Gastrocnemius medialis (tissue), 4 donors: ENCODE measurements at regions not wholly inside any gene's neighbourhood (a gene's known extent, or its start where the extent isn't known, plus 50 kb on each side); places are given as distances from the start of the nearest gene placed in this dataset.
"Not testable (repeated sequence)": the region's sequence is repeated elsewhere in the genome, so short reads cannot be mapped to it uniquely, and the experiment has no call there.

ENCODE experiments used
- ATAC-seq, 2 donors: fragments of 150-250 bp; one replicate each; pipeline ENCODE4 v1.9.1; 2016
- DNase-seq, 2 donors: peaks; one replicate each; pipeline ENCODE4 v3.0.0-alpha.2; 2019
- H3K27ac ChIP-seq, 4 donors: fragments of 200-600 bp; sonication (generic); 1 replicate in 1 of 4; 2 replicates in 3 of 4; pipeline ENCODE4 v1.5.1; 2016 to 2018; ENCODE audit warnings: mild to moderate bottlenecking in 2 of 4, moderate library complexity in 1 of 4
- H3K27me3 ChIP-seq, 3 donors: fragments of 200-600 bp; sonication (generic) in 2 of 3; 1 replicate in 1 of 3; 2 replicates in 2 of 3; pipeline versions ENCODE4 v1.5.1 to v1.6.0; 2016 to 2019; ENCODE audit warnings: mild to moderate bottlenecking in 1 of 3, moderate library complexity in 1 of 3
- H3K36me3 ChIP-seq, 2 donors: fragments of 200-600 bp; sonication (generic) in 1 of 2; one replicate each; pipeline ENCODE4 v1.5.1; 2017 to 2018
- H3K4me1 ChIP-seq, 2 donors: fragments of 200-600 bp; sonication (generic) in 1 of 2; one replicate each; pipeline ENCODE4 v1.5.1; 2016 to 2017; ENCODE audit warnings: mild to moderate bottlenecking in 2 of 2
- H3K4me3 ChIP-seq, 4 donors: fragments of 200-600 bp; sonication (generic) in 3 of 4; 1 replicate in 1 of 4; 2 replicates in 3 of 4; pipeline ENCODE4 v1.5.1; 2016 to 2019; ENCODE audit warnings: mild to moderate bottlenecking in 2 of 4
- H3K9me3 ChIP-seq, 3 donors: fragments of 200-600 bp; sonication (generic) in 2 of 3; 1 replicate in 1 of 3; 2 replicates in 2 of 3; pipeline ENCODE4 v1.5.1; 2016 to 2019
- CTCF ChIP-seq, 5 experiments: fragments of 450-650 bp in 3 of 5; fragments of 200-600 bp in 2 of 5; sonication (generic) in 2 of 5; IDR thresholded peaks in 4 of 5; conservative IDR thresholded peaks in 1 of 5; 1 replicate in 4 of 5; 2 replicates in 1 of 5; pipeline ENCODE4 v1.5.1; 2016 to 2019; ENCODE audit warnings: antibody characterized with exemption in 5 of 5, mild to moderate bottlenecking in 3 of 5, moderate library complexity in 3 of 5
- POLR2A ChIP-seq, 2 donors: fragments of 450-650 bp; IDR thresholded peaks; one replicate each; pipeline ENCODE4 v1.6.1; 2017; ENCODE audit warnings: antibody characterized with exemption in 2 of 2, mild to moderate bottlenecking in 2 of 2, moderate library complexity in 2 of 2
- in situ Hi-C, 4 donors: fragments of 200-750 bp; cut with MboI; loops; one replicate each; pipeline versions ENCODE4 v1.15.0 to v1.8.0; 2017; ENCODE audit warnings: low sequenced_read_pairs in 4 of 4
- intact Hi-C: fragments of 100-400 bp; cut with DNase I; formaldehyde crosslinking; loops from one replicate; pipeline ENCODE4 v1.15.1; 2023; ENCODE audit warnings: low total_unique reads

GRCh38 chr7:96778263-96778662 is 68.6 kb upstream of the SEM1 start:
- ATAC-seq (no peak), DNase-seq (no peak)
- no peak overlapping the region for H3K4me3 ChIP-seq
- in situ Hi-C loops (no loop called here), intact Hi-C loops (no loop called here)
- TF ChIP-seq CTCF (IDR thresholded peaks at IDR 0.05 in 4 of 5, conservative IDR thresholded peaks at IDR 0.05 in 1 of 5), result no peak
- TF ChIP-seq POLR2A (IDR thresholded peaks at IDR 0.05), result no peak
- no peak overlapping the region for H3K27ac ChIP-seq
- no peaks in the 10 kb centered on the region for H3K9me3 ChIP-seq
- H3K36me3 ChIP-seq, result no peaks in the 10 kb centered on the region
- no peaks in the 10 kb centered on the region for H3K4me1 ChIP-seq
- no peaks in the 10 kb centered on the region for H3K27me3 ChIP-seq

GRCh38 chr7:96781919-96782318 is 72.3 kb upstream of the SEM1 start:
- Histone ChIP-seq H3K36me3 (no peaks in the 10 kb centered on the region), H3K4me1 (no peaks in the 10 kb centered on the region), H3K9me3 (no peaks in the 10 kb centered on the region), H3K27ac (no peak overlapping the region), H3K27me3 (no peaks in the 10 kb centered on the region), H3K4me3 (no peak overlapping the region)
- DNase-seq (no peak), ATAC-seq (no peak)
- in situ Hi-C loops (no loop called here), intact Hi-C loops (no loop called here)
- TF ChIP-seq CTCF (IDR thresholded peaks at IDR 0.05 in 4 of 5, conservative IDR thresholded peaks at IDR 0.05 in 1 of 5) (no peak), POLR2A (IDR thresholded peaks at IDR 0.05) (no peak)

- DNase-seq, H3K27me3 ChIP-seq, H3K27ac ChIP-seq, H3K4me3 ChIP-seq, ATAC-seq, H3K9me3 ChIP-seq, intact Hi-C loops, H3K36me3 ChIP-seq, in situ Hi-C loops, H3K4me1 ChIP-seq: not testable (repeated sequence)
Measured at GRCh38 chr7:96782686-96783298, 73.1 kb upstream of the SEM1 start.

DNA sequence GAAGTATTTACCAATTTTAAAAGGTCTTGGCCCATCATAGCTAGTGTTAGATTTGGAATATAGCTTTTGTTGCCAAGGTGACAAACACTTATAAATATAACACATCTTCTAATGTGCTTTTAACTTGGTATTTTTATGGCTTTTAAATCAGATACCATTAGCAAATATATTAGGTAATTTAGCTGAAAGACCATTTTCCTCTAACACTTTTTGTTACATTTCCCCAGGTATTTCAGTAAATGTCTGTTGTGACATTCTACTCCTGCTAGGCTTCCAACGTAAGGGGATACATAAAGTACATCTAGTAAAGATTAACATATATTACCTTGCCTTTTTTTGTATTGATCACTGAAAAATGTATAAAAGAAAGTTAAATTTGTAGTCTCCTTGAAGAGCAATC is 75.0 kb upstream of the SEM1 start:
- TF ChIP-seq POLR2A (IDR thresholded peaks at IDR 0.05) (no peak), CTCF (IDR thresholded peaks at IDR 0.05 in 4 of 5, conservative IDR thresholded peaks at IDR 0.05 in 1 of 5) (no peak)

GRCh38 chr7:96786261-96786997 is 76.8 kb upstream of the SEM1 start:
- H3K9me3 ChIP-seq, result no peaks in the 10 kb centered on the region
- H3K36me3 ChIP-seq, result no peaks in the 10 kb centered on the region
- no peak for DNase-seq
- H3K27me3 ChIP-seq, result no peaks in the 10 kb centered on the region
- no peak for ATAC-seq
- intact Hi-C loops, result no loop called here
- no peaks in the 10 kb centered on the region for H3K4me1 ChIP-seq
- TF ChIP-seq POLR2A (IDR thresholded peaks at IDR 0.05), result no peak
- TF ChIP-seq CTCF (IDR thresholded peaks at IDR 0.05 in 4 of 5, conservative IDR thresholded peaks at IDR 0.05 in 1 of 5), result no peak
- in situ Hi-C loops, result no loop called here
- H3K27ac ChIP-seq, result peak overlapping the region in 2 of 4 donors; percentile 43 to 49
- H3K4me3 ChIP-seq, result no peak overlapping the region

More for the DNA sequence above, 75.0 kb upstream of the SEM1 start:
- H3K4me3 ChIP-seq, result no peak overlapping the region
- H3K36me3 ChIP-seq, result no peaks in the 10 kb centered on the region
- intact Hi-C loops (no loop called here), in situ Hi-C loops (no loop called here)
- no peaks in the 10 kb centered on the region for H3K4me1 ChIP-seq
- H3K27ac ChIP-seq, result no peak overlapping the region
- DNase-seq, result no peak
- no peaks in the 10 kb centered on the region for H3K27me3 ChIP-seq
- ATAC-seq, result no peak
- H3K9me3 ChIP-seq, result no peaks in the 10 kb centered on the region
